Activated naive CD8-positive, alpha-beta T cell treated with anti-CD3 and anti-CD28 coated beads, Interleukin-2, amount 10 ng/mL, durations not matched to agents 7 days and 5 days (primary cell): ENCODE measurements at regions not wholly inside any gene's neighbourhood (a gene's known extent, or its start where the extent isn't known, plus 50 kb on each side); places are given as distances from the start of the nearest gene placed in this dataset.

ENCODE experiments used
- ATAC-seq: fragments of 150-1000 bp; cut with Tn5 transposase; one replicate; pipeline ENCODE4 v1.10.0; 2021; ENCODE audit warnings: low read depth, moderate library complexity
- POLR2A ChIA-PET: fragments of 350-600 bp; sonication (Branson Sonifier 250); formaldehyde crosslinking; loops from one replicate; lab custom pipeline; 2021; ENCODE audit warnings: antibody characterized with exemption; lab: Charles Lee
- DNase-seq: peaks from one replicate; pipeline ENCODE4 v3.0.0; 2021
- H3K27ac Mint-ChIP-seq: one replicate; pipeline ENCODE4 v1.8.0; 2022; ENCODE audit warnings: mild to moderate bottlenecking, mixed read lengths
- H3K27me3 Mint-ChIP-seq: one replicate; pipeline ENCODE4 v1.8.0; 2022; ENCODE audit warnings: mild to moderate bottlenecking, moderate library complexity, mixed read lengths
- H3K36me3 Mint-ChIP-seq: one replicate; pipeline ENCODE4 v1.8.0; 2021; ENCODE audit warnings: mild to moderate bottlenecking, mixed read lengths
- H3K4me1 Mint-ChIP-seq: one replicate; pipeline ENCODE4 v1.8.0; 2021; ENCODE audit warnings: mixed read lengths
- H3K4me3 Mint-ChIP-seq: one replicate; pipeline ENCODE4 v1.8.0; 2022; ENCODE audit warnings: mild to moderate bottlenecking, moderate library complexity, mixed read lengths
- H3K9me3 Mint-ChIP-seq: one replicate; pipeline ENCODE4 v1.8.0; 2021; ENCODE audit warnings: mixed read lengths

GRCh38 chr6:163958646-163959045 lies 544.1 kb downstream of the QKI start:
- no peak for DNase-seq
- Mint-ChIP-seq H3K9me3 (no peaks in the 10 kb centered on the region), H3K27me3 (peaks cover 18% of the 10 kb centered on the region), H3K4me3 (no peak overlapping the region), H3K27ac (no peak overlapping the region), H3K36me3 (no peaks in the 10 kb centered on the region), H3K4me1 (no peaks in the 10 kb centered on the region)
- POLR2A ChIA-PET = no interaction called here
- ATAC-seq = no peak

DNA sequence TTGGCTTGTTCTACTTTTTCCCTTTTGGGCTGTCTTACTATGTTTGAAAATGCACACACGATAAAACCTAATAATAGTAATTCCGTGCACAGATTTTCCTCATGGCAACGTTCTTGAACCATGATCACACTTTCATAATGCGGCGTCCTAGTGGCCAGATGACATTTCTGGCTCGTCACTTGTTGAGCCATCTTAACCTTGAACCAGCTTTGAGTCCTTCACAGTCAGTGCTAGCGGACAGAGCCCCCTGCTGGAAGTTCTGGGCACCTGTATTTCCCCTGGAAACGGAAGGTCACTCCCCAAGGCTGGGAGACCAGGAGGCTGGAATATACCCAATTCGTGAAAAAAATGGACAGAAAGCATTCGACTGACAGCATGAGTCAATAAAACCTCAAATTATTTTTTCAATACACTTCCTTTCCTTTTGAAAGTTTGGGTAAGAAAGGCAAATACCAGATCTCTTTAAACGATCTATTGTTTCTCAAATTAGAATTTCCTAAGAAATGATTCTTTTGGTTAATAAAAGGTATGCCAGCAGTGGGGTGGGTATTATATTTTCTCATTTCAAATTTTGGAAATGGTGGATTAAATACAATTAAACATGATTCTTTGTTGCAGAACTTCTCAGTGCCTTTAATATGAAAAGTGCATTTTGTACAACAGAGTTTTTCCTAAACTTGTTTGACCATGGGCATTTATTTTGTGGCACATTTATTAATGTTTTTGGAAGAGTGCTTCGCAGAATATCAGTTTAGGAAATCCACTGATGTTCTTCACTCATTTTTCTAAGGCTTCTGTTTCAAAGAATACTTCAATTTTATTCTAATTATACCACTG lies 542.3 kb downstream of the QKI start:
- Mint-ChIP-seq H3K9me3 (no peaks in the 10 kb centered on the region), H3K27me3 (peaks cover 27% of the 10 kb centered on the region), H3K4me3 (no peak overlapping the region), H3K4me1 (no peaks in the 10 kb centered on the region), H3K27ac (no peak overlapping the region), H3K36me3 (no peaks in the 10 kb centered on the region)
- ATAC-seq = peak; percentile 61
- POLR2A ChIA-PET = no interaction called here
- peak; percentile 48 for DNase-seq

DNA sequence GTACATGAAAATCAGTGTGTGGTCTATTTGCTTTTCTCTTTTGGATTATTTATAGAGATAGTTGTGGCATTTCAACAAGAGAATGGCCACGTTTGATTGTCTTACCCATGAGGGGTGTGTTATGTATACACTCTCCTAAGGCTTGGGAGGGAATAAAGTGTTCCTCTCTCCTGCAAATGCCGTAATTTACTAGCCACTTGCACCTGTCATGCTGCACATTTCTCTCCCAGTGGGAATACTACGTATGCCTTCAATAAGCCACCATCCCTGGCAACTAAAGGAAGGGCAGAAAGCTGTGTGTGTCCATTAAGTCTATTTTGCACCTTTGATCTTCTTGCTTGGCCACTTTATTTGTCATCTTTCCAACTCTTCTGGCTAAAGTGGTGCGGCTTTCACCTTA lies 541.2 kb downstream of the QKI start:
- H3K4me3 Mint-ChIP-seq = no peak overlapping the region
- POLR2A ChIA-PET = no interaction called here

DNA sequence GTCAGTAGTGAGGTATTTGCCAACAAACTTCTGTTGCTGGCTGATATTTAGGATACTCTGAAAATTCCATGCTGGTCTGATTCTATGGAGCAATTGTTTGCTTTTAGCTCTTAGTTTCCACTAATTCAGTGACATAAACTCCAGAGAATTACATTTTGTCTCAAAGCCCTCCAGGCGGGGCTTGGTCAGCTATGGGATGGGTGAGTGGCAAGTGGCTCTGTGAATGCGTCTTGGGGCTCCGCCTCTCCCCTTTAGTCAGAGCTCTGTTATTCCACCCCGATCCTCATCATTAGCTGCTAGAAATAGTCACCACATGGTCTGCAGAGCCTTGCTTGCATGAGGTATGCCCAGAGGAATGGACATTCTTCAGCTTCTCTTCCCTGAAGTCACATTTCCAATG lies 540.6 kb downstream of the QKI start:
- peaks cover 27% of the 10 kb centered on the region for H3K27me3 Mint-ChIP-seq
- DNase-seq = no peak
- ATAC-seq = no peak
- no peak overlapping the region for H3K27ac Mint-ChIP-seq
- POLR2A ChIA-PET = no interaction called here
- H3K9me3 Mint-ChIP-seq = no peaks in the 10 kb centered on the region
- H3K4me1 Mint-ChIP-seq = no peaks in the 10 kb centered on the region
- H3K36me3 Mint-ChIP-seq = no peaks in the 10 kb centered on the region
- H3K4me3 Mint-ChIP-seq = no peak overlapping the region

More for the DNA sequence above, 541.2 kb downstream of the QKI start:
- Mint-ChIP-seq H3K4me1 (no peaks in the 10 kb centered on the region), H3K36me3 (no peaks in the 10 kb centered on the region), H3K27me3 (peaks cover 27% of the 10 kb centered on the region), H3K9me3 (no peaks in the 10 kb centered on the region), H3K27ac (no peak overlapping the region)
- ATAC-seq (no peak), DNase-seq (no peak)

GRCh38 chr6:163954088-163954775 lies 539.7 kb downstream of the QKI start:
- no peak overlapping the region for H3K4me3 Mint-ChIP-seq
- POLR2A ChIA-PET = no interaction called here
- H3K27me3 Mint-ChIP-seq = peaks cover 27% of the 10 kb centered on the region
- no peaks in the 10 kb centered on the region for H3K9me3 Mint-ChIP-seq
- H3K4me1 Mint-ChIP-seq = no peaks in the 10 kb centered on the region
- ATAC-seq (no peak), DNase-seq (no peak)
- H3K36me3 Mint-ChIP-seq = no peaks in the 10 kb centered on the region
- no peak overlapping the region for H3K27ac Mint-ChIP-seq

- no peaks in the 10 kb centered on the region for H3K9me3 Mint-ChIP-seq
- DNase-seq (no peak), ATAC-seq (no peak)
- H3K36me3 Mint-ChIP-seq = no peaks in the 10 kb centered on the region
- H3K4me1 Mint-ChIP-seq = no peaks in the 10 kb centered on the region
- no peak overlapping the region for H3K4me3 Mint-ChIP-seq
- POLR2A ChIA-PET = no interaction called here
- no peak overlapping the region for H3K27ac Mint-ChIP-seq
- peaks cover 27% of the 10 kb centered on the region for H3K27me3 Mint-ChIP-seq
Measured at GRCh38 chr6:163952005-163952404, 537.5 kb downstream of the QKI start.

DNA sequence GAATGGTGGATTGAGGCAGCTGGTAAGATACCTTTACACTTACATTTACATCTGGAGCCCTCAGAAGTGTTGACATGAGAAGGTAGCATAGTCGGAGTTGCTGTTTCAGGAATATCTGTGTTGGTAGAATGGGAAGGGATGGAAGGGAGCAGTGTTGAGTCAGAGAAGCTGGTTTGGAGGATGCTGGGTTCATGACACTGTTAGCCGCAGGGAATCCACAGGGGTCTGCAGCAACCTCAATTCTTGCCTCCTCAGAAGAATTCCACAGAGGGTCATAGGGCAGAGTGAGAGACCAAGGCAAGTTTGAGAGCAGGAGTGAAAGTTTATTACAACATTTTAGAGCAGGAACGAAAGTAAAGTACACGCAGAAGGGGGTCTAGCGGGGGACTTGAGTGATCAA lies 536.8 kb downstream of the QKI start:
- DNase-seq = no peak
- Mint-ChIP-seq H3K27ac (no peak overlapping the region), H3K36me3 (no peaks in the 10 kb centered on the region), H3K27me3 (peaks cover 24% of the 10 kb centered on the region), H3K4me1 (no peaks in the 10 kb centered on the region), H3K9me3 (no peaks in the 10 kb centered on the region), H3K4me3 (no peak overlapping the region)
- POLR2A ChIA-PET = no interaction called here
- ATAC-seq = no peak

DNA sequence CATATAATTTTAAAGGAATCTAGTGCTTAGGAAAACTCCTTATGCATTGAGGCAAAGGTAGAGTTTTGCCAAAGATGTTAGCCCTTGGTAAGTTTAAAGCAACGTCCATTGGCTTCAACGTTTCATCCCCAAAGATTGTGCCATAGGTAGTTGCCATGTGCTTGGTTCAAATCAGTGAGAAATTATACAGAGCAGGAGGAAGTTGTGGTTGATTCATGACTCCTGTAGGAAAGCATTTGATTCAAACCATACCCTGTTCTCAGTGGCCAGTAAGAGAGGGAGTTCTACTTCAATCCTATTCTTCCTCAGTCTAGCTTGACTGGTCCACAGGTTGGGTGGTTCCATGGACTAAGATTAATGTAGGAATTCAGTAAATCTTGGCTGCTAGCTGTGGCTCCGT lies 535.6 kb downstream of the QKI start:
- no peak for DNase-seq
- peaks cover 16% of the 10 kb centered on the region for H3K27me3 Mint-ChIP-seq
- no peaks in the 10 kb centered on the region for H3K9me3 Mint-ChIP-seq
- no peaks in the 10 kb centered on the region for H3K4me1 Mint-ChIP-seq
- no peak for ATAC-seq
- no peaks in the 10 kb centered on the region for H3K36me3 Mint-ChIP-seq
- POLR2A ChIA-PET = no interaction called here
- H3K4me3 Mint-ChIP-seq = no peak overlapping the region
- H3K27ac Mint-ChIP-seq = no peak overlapping the region

GRCh38 chr6:163949431-163949830 lies 534.9 kb downstream of the QKI start:
- Mint-ChIP-seq H3K36me3 (no peaks in the 10 kb centered on the region), H3K9me3 (no peaks in the 10 kb centered on the region), H3K4me1 (no peaks in the 10 kb centered on the region), H3K4me3 (no peak overlapping the region), H3K27me3 (peaks cover 15% of the 10 kb centered on the region), H3K27ac (no peak overlapping the region)
- POLR2A ChIA-PET = no interaction called here
- no peak for DNase-seq
- ATAC-seq = no peak

DNA sequence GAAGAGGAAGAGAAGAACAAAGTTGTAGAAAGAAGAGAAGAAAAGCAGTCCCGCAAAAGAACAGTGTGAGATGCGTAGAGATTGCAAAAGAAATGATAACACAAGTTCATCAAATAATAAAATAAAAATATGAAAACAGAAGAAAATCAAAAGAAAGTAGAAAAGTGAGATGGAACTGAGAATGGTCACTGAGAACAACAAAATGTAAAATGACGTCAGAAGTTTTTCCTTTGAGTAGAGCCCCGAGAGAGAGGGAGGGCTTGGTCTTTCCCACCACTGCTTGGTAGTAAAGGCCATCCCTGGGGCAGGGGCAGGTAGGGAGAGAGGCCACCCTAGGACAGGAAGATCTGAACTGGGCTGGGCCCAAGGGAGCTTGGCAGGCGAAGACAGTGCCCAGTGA lies 533.7 kb downstream of the QKI start:
- no peak overlapping the region for H3K4me3 Mint-ChIP-seq
- H3K9me3 Mint-ChIP-seq = no peaks in the 10 kb centered on the region
- H3K27me3 Mint-ChIP-seq = peaks cover 18% of the 10 kb centered on the region
- POLR2A ChIA-PET = no interaction called here
- ATAC-seq = no peak
- no peak overlapping the region for H3K27ac Mint-ChIP-seq
- H3K36me3 Mint-ChIP-seq = no peaks in the 10 kb centered on the region
- no peaks in the 10 kb centered on the region for H3K4me1 Mint-ChIP-seq
- DNase-seq = no peak

GRCh38 chr6:163947276-163947675 lies 532.8 kb downstream of the QKI start:
- POLR2A ChIA-PET = no interaction called here
- Mint-ChIP-seq H3K27me3 (peaks cover 21% of the 10 kb centered on the region), H3K4me1 (no peaks in the 10 kb centered on the region), H3K9me3 (no peaks in the 10 kb centered on the region), H3K4me3 (no peak overlapping the region), H3K36me3 (no peaks in the 10 kb centered on the region), H3K27ac (no peak overlapping the region)
- DNase-seq (no peak), ATAC-seq (no peak)

DNA sequence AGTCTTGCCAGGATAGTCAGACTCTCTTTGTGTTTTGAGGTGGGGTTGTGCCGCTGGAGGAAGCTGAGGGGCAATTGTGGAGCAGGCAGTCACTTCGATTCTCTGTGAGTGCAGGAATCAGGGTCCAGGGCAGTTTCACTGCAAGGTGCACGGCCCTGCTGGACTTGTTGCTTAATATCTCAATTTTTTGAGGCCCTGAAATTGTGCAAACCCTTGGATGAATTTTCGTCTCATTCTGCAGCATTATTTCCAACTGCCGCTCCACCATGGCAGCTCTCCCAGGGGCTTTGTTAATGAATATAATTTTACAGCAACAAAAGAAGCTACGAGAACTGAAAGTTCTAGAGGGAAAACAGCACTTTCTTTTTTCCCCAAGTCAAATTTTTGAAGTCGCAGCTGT lies 531.9 kb downstream of the QKI start:
- no peak for ATAC-seq
- no peaks in the 10 kb centered on the region for H3K9me3 Mint-ChIP-seq

DNA sequence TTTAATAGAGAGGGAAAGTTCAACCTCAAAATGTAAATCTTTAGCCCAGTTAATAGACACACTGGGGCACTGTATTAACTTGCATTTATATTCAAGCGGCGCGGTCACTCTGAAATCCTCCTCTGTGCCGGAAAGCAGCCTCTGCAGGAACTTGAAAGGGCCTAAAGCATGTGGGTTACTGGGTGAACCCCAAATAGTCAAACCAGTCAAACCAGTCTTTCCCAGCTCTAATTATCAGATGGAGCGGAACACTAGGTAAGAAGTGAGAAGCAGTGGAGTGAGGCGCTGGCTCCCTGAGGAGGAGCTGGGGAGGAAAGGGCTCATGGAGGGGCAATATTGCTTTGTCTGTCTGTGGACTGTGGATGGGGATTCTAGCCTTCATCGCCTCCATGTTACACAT lies 531.3 kb downstream of the QKI start:
- Mint-ChIP-seq H3K4me3 (no peak overlapping the region), H3K27ac (no peak overlapping the region), H3K4me1 (no peaks in the 10 kb centered on the region), H3K27me3 (peaks cover 24% of the 10 kb centered on the region), H3K36me3 (no peaks in the 10 kb centered on the region), H3K9me3 (no peaks in the 10 kb centered on the region)
- DNase-seq (no peak), ATAC-seq (no peak)
- POLR2A ChIA-PET = no interaction called here

More for the DNA sequence above, 531.9 kb downstream of the QKI start:
- H3K4me3 Mint-ChIP-seq = no peak overlapping the region
- peaks cover 24% of the 10 kb centered on the region for H3K27me3 Mint-ChIP-seq
- H3K36me3 Mint-ChIP-seq = no peaks in the 10 kb centered on the region
- POLR2A ChIA-PET = no interaction called here
- H3K27ac Mint-ChIP-seq = no peak overlapping the region
- no peaks in the 10 kb centered on the region for H3K4me1 Mint-ChIP-seq
- DNase-seq = no peak

DNA sequence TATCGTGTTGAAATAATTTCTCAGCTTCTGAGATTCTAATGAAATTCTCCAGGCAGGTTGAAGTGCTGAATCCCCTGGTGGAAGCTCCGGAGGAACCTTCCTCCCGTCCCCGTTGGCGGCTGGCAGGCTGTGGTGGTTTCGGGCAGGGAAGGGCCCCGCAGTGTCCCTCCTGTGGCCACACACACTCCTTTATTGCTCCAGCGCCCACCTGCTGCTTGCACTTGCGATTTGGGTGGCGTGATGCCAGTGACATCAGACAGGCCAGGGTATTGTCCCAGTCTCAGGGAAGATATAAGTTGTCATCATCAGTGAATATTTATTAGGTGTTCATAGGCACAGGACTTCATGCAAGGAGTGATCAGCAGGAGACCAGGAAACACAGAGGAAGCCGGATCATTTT lies 530.4 kb downstream of the QKI start:
- Mint-ChIP-seq H3K9me3 (no peaks in the 10 kb centered on the region), H3K27ac (no peak overlapping the region), H3K36me3 (no peaks in the 10 kb centered on the region), H3K4me3 (no peak overlapping the region), H3K27me3 (peaks cover 27% of the 10 kb centered on the region), H3K4me1 (no peaks in the 10 kb centered on the region)
- no peak for ATAC-seq
- POLR2A ChIA-PET = no interaction called here
- no peak for DNase-seq
